Kidney glomerular epithelial cell (primary cell): ENCODE measurements at regions not wholly inside any gene's neighbourhood (a gene's known extent, or its start where the extent isn't known, plus 50 kb on each side); places are given as distances from the start of the nearest gene placed in this dataset.
"Not testable (repeated sequence)": the region's sequence is repeated elsewhere in the genome, so short reads cannot be mapped to it uniquely, and the experiment has no call there.

ENCODE experiments used
- DNase-seq: peaks from one replicate; lab custom pipeline; 2025; lab: John Stamatoyannopoulos, UW

DNA sequence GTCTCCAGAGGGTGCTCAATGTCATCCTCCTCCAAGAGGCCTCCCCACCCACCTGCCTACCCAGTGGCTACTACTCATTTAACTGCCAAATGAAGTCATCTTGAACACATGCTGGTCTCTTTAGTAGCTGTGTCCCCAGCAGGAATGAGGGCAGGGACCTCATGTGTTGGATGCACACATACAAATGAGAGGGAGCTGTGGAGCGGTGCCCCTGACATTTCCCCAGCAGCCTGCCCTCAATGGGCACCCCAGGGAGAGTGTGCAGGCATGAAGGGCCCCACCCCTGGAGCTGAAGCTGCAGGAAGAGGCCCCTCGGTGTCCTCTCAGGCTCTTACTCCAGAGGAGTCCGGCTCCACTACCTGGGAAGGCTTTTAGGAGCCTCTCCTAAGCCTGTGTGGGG, 1322.7 kb downstream of the UQCRFS1 start:
- DNase-seq = no peak

GRCh38 chr19:27889156-27889555, 1323.8 kb downstream of the UQCRFS1 start:
- no peak for DNase-seq

DNA sequence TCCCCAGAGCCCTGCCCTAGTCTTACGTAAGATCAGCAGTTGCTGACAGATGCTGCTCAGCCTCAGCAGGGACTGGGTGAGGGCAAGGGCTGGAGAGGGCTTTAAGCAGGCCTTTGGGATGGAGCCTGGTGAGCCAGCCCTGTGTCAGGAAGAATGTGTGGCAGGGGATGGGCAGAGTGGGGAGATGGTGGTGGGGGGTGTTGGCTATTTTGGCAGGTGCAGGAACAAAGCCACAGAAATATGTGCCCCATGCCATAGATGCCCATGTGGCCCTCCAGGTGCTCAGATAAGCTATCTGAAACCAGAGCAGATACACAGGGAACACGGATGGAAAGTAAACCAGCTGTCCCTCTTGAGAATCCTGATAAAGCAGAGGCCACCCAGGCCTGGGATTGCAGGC, 1325.0 kb downstream of the UQCRFS1 start:
- no peak for DNase-seq

DNA sequence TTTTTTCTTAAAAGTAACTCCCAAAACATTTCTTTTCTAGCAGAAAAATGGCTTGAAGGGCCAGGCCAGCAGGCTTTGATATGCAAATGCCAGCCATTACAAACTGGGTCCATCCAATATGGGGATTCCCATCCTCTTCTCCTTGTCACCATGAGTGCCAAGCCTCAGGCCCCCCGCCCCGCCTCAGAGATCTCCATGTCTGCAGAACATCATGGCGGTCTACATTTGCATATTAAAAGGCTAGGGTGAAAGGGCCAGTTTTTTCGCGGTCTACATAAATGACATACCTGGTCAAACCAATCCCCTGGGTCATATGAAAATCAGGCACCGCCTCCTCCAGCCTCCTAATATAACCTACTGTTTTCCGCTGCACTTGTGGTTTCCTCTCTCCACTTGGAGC, 1327.6 kb downstream of the UQCRFS1 start:
- DNase-seq = no peak

DNA sequence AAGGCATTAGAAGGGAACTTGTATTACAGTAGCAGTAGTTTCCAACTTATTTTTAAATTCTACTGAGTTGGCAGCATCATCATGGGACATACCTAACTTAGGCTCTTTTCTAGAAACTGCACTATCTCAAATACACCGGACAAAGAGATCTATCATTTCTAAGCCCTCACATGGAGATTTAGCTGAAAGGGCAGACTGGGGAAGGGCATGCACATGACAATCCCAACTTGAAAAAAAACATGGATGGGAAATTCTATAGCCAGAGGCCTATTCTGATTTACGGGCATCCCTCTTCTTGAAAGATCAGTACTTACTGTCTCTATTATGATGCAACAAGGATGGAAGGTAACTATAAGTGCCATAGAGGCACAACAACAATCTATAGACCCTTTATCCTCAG, 1328.6 kb downstream of the UQCRFS1 start:
- no peak for DNase-seq

- DNase-seq = no peak
Observed at GRCh38 chr19:27881213-27881612, 1331.7 kb downstream of the UQCRFS1 start.

DNA sequence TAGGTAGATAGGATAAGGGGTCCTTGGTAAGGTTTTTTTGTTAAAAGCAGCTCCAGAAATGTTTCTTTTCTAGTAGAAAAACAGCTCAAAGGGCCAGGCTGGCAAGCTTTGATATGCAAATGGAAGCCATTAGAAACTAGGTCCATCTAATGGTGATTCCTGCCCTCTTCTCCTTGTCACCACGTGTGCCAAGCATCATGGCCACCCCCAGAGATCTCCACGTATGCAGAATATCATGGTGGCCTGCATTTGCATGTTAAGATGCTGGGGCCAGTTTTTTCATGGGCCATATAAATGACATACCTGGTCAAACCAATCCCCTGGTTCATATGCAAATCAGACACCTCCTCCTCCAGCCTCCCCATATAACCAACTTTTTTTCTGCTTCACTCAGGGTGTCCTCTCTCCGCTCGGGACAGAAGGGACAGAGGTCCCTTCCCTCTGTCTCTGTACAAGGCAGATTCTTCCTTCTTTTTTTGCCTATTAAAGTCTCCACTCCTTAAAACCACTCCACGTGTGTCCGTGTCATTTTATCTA, 1335.9 kb downstream of the UQCRFS1 start:
- no peak for DNase-seq

- no peak for DNase-seq
Observed at GRCh38 chr19:27876489-27876888, 1336.5 kb downstream of the UQCRFS1 start.

DNA sequence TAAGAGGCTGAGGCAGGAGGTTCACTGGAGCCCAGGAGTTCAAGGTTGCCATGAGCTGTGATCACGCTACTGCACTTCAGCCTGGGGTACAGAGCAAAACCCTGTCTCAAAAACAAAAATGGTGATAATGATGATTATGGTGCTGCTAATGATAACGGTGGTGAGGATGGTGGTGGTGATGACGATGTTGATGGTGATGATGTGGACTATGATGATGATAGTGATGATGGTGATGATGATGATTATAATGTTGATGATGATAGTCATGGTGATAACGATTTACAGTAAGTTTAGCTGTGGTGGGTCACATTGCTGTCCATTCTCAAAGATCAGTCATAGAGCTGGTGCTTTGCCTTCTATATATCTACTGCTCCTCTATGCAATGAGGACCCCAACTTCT, 1340.6 kb downstream of the UQCRFS1 start:
- DNase-seq = no peak

DNA sequence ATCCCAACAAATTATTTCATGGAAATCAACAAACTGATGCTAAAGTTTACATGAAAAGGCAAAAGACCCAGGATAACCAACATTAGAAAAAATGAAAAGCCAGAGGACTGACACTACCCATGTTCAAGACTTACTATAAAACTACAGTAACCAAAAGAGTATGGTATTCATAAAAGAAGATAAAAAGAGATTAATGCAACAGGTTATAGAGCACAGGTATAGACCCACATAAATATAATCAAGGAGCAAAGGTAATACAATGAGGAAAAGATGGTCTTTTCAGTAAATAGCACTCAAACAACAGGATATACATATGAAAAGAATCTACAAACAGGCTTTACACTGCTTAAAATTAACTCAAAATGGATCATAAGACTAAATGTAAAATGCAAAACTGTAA, 1342.7 kb downstream of the UQCRFS1 start:
- no peak for DNase-seq

- DNase-seq = no peak
Observed at GRCh38 chr19:27868007-27868406, 1344.9 kb downstream of the UQCRFS1 start.

GRCh38 chr19:27865927-27866777, 1346.8 kb downstream of the UQCRFS1 start:
- DNase-seq = no peak

GRCh38 chr19:27861411-27861975, 1351.5 kb downstream of the UQCRFS1 start:
- DNase-seq = no peak

DNA sequence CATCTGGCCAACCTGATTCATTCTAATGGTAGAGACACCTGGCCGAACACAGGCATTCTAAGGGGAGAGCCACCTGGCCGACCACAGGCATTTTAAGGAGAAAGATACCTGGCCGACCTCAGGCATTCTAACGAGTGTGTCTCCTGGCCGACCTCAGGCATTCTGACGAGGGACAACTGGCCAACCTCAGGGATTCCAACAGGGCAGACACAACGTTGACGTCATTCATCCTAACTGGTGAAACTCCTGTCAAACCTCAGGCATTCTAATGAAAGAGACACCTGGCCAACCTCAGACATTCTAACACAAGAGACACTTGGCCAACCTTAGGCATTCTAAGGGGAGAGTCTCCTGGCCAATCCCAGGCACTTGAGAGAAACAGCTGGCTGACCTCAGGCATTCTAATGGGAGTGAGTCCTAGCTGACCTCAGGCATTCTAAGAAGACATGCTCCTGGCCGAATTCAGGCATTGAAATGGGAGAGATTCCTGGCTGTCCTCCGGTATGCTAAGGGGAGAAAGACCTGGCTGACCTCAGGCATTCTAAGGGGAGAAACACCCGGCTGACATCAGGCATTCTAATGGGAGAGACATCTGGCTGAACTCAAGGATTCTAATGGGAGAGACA, 1352.5 kb downstream of the UQCRFS1 start:
- DNase-seq = no peak

GRCh38 chr19:27859689-27860088, 1353.3 kb downstream of the UQCRFS1 start:
- no peak for DNase-seq

DNA sequence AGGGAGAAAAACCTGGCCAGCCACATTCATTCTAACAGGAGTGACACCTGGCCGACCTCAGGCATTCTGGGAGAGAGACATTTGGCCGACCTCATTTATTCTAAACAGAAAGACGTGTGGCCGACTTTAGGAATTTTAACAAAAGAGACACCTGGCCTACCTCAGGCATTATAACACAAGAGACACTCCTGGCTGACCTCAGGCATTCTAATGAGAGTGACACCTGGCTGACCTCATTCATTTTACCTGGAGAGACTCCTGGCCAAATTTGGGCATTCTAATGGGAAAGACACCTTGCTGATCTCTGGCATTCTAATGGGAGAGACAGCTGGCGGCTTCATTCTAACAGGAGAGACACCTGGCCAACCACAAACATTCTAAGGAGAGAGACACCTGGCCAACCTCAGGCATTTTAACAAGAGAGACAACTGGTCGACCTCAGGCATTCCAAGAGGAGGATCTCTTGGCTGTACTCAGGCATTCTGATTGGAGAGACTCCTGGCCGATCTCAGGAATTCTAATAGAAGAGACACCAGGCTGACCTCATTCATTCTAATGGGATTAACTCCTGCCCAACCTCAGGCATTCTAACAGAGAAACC, 1353.9 kb downstream of the UQCRFS1 start:
- DNase-seq = no peak

- DNase-seq = not testable (repeated sequence)
Observed at GRCh38 chr19:27852931-27853330, 1360.0 kb downstream of the UQCRFS1 start.

GRCh38 chr19:27851543-27852060, 1361.3 kb downstream of the UQCRFS1 start:
- no peak for DNase-seq

GRCh38 chr19:27851002-27851481, 1361.9 kb downstream of the UQCRFS1 start:
- no peak for DNase-seq

- no peak for DNase-seq
Observed at GRCh38 chr19:27846944-27847343, 1366.0 kb downstream of the UQCRFS1 start.

GRCh38 chr19:27844261-27844660, 1368.7 kb downstream of the UQCRFS1 start:
- DNase-seq = no peak

DNA sequence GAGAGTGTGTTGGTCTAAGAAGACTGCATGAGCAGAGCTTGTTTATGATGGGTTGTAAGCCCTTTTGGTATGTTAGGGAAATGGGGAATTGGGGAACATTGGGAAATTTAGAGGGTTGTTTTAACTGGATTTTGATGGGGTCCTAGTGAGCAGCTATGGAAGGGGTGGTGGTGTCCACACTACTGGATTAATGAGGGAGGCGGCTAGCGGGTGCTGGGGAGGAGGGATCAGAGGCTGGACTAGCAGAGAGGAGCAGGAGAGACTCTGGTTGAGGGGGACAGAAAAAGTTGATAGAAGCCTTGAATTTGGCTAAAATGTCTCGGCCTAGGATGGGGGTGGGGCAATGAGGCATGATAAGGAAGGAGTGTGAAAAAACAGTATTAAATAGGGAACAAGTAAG, 1369.1 kb downstream of the UQCRFS1 start:
- no peak for DNase-seq
